DND-41 (cell line): ENCODE measurements at regions not wholly inside any gene's neighbourhood (a gene's known extent, or its start where the extent isn't known, plus 50 kb on each side); places are given as distances from the start of the nearest gene placed in this dataset.

Experiments
- ATAC-seq: fragments of 200-7000 bp; cut with Tn5 transposase; 3 replicates; pipeline ENCODE4 v1.9.1; 2021; ENCODE audit warnings: low read depth; ENCODE audit not compliant: insufficient read depth
- DNase-seq: peaks from one replicate; pipeline ENCODE4 v3.0.0-alpha.2; 2020
- H2AFZ ChIP-seq: 2 replicates; pipeline ENCODE4 v1.6.0; 2012; ENCODE audit warnings: low read depth, low read length
- H3K27ac ChIP-seq: 2 replicates; pipeline ENCODE4 v1.5.1; 2012; ENCODE audit warnings: low read length, inconsistent platforms
- H3K27me3 ChIP-seq: fragments of 200-600 bp; sonication (generic); 2 replicates; pipeline ENCODE4 v1.6.0; 2012; ENCODE audit warnings: low read length, mild to moderate bottlenecking, inconsistent platforms; ENCODE audit not compliant: insufficient read depth, poor library complexity
- H3K36me3 ChIP-seq: 2 replicates; pipeline ENCODE4 v1.5.1; 2012; ENCODE audit warnings: low read length, inconsistent platforms; ENCODE audit not compliant: insufficient read depth
- H3K4me1 ChIP-seq: 2 replicates; pipeline ENCODE4 v1.5.1; 2012; ENCODE audit warnings: mild to moderate bottlenecking, low read length; ENCODE audit not compliant: insufficient read depth
- H3K4me2 ChIP-seq: 2 replicates; pipeline ENCODE4 v1.6.0; 2012; ENCODE audit warnings: mild to moderate bottlenecking, moderate library complexity, low read length, inconsistent platforms; ENCODE audit not compliant: insufficient read depth
- H3K4me3 ChIP-seq, 2 experiments: fragments of 200-600 bp in 1 of 2; shearing (Covaris generic) in 1 of 2; 2 replicates each; pipeline ENCODE4 v1.5.1; 2012 to 2016; ENCODE audit warnings: inconsistent platforms in 2 of 2, low read length in 2 of 2, mild to moderate bottlenecking in 2 of 2, low read depth in 1 of 2, moderate library complexity in 1 of 2
- H3K79me2 ChIP-seq: 2 replicates; pipeline ENCODE4 v1.6.0; 2012; ENCODE audit warnings: low read length, inconsistent platforms; ENCODE audit not compliant: insufficient read depth
- H3K9ac ChIP-seq: 2 replicates; pipeline ENCODE4 v1.6.0; 2012; ENCODE audit warnings: low read depth, mild to moderate bottlenecking, inconsistent platforms, low read length, moderate library complexity
- H3K9me3 ChIP-seq: 2 replicates; pipeline ENCODE4 v1.5.1; 2012; ENCODE audit warnings: low read length, moderate library complexity, mild to moderate bottlenecking, inconsistent platforms; ENCODE audit not compliant: insufficient read depth, severe bottlenecking
- H4K20me1 ChIP-seq: 2 replicates; pipeline ENCODE4 v1.6.0; 2012; ENCODE audit warnings: low read length; ENCODE audit not compliant: insufficient read depth
- CTCF ChIP-seq: IDR thresholded peaks from 2 replicates; pipeline ENCODE4 v1.5.1; 2012; ENCODE audit warnings: borderline replicate concordance, low read length, moderate library complexity, mild to moderate bottlenecking; ENCODE audit not compliant: poor library complexity, severe bottlenecking; ENCODE audit errors: extremely low read depth
- EZH2 ChIP-seq: IDR thresholded peaks from 3 replicates; pipeline ENCODE4 v1.6.1; 2012; ENCODE audit warnings: borderline replicate concordance, low read depth, mild to moderate bottlenecking, moderate library complexity, low read length, inconsistent platforms; ENCODE audit not compliant: severe bottlenecking

- H3K79me2 ChIP-seq = no peaks in the 10 kb centered on the region
- H3K27me3 ChIP-seq = no peaks in the 10 kb centered on the region
- H2AFZ ChIP-seq = no peak overlapping the region
- no peak overlapping the region for H3K4me3 ChIP-seq
- no peak overlapping the region for H3K27ac ChIP-seq
- H3K9ac ChIP-seq = no peak overlapping the region
- H4K20me1 ChIP-seq = no peaks in the 10 kb centered on the region
- no peak for ATAC-seq
- H3K4me2 ChIP-seq = no peak overlapping the region
- H3K36me3 ChIP-seq = no peaks in the 10 kb centered on the region
- no peak for TF ChIP-seq EZH2
- no peak for TF ChIP-seq CTCF
- peaks cover 20% of the 10 kb centered on the region for H3K4me1 ChIP-seq
- H3K9me3 ChIP-seq = no peaks in the 10 kb centered on the region
- DNase-seq = no peak
These were observed 333.2 kb upstream of the JARID2 start for GRCh38 chr6:14912706-14913105.

- Histone ChIP-seq H3K9me3 (no peaks in the 10 kb centered on the region), H3K4me3 (no peak overlapping the region), H3K27me3 (no peaks in the 10 kb centered on the region), H3K36me3 (no peaks in the 10 kb centered on the region), H3K4me1 (peaks cover 20% of the 10 kb centered on the region), H3K9ac (no peak overlapping the region), H2AFZ (no peak overlapping the region), H3K27ac (no peak overlapping the region), H3K4me2 (no peak overlapping the region), H4K20me1 (no peaks in the 10 kb centered on the region), H3K79me2 (no peaks in the 10 kb centered on the region)
- ATAC-seq (no peak), DNase-seq (no peak)
- TF ChIP-seq EZH2 = no peak
- TF ChIP-seq CTCF = no peak
These were observed 331.9 kb upstream of the JARID2 start for GRCh38 chr6:14913931-14914330.

GRCh38 chr6:14915888-14916832, 329.7 kb upstream of the JARID2 start:
- no peaks in the 10 kb centered on the region for H3K79me2 ChIP-seq
- no peak overlapping the region for H3K4me2 ChIP-seq
- H3K9ac ChIP-seq = no peak overlapping the region
- TF ChIP-seq CTCF (no peak), EZH2 (no peak)
- DNase-seq (no peak), ATAC-seq (no peak)
- no peak overlapping the region for H2AFZ ChIP-seq
- no peaks in the 10 kb centered on the region for H3K36me3 ChIP-seq
- H3K4me3 ChIP-seq = no peak overlapping the region
- no peaks in the 10 kb centered on the region for H3K27me3 ChIP-seq
- H3K27ac ChIP-seq = no peak overlapping the region
- peaks cover 8% of the 10 kb centered on the region for H3K4me1 ChIP-seq
- H4K20me1 ChIP-seq = no peaks in the 10 kb centered on the region
- H3K9me3 ChIP-seq = no peaks in the 10 kb centered on the region
